ENCODE measurements at regions not wholly inside any gene's neighbourhood (a gene's known extent, or its start where the extent isn't known, plus 50 kb on each side); places are given as distances from the start of the nearest gene placed in this dataset.
"Not testable (repeated sequence)": the region's sequence is repeated elsewhere in the genome, so short reads cannot be mapped to it uniquely, and the experiment has no call there.

GRCh38 chrX:117834076-117834475 is 282.5 kb downstream of the KLHL13 start:
- Mint-ChIP-seq H3K36me3 (ENCODE audit: low read depth) (no peaks in the 10 kb centered on the region), H3K27ac (no peak overlapping the region), H3K27me3 (ENCODE audit: insufficient read depth) (no peaks in the 10 kb centered on the region), H3K4me1 (ENCODE audit: low read depth) (no peaks in the 10 kb centered on the region), H3K4me3 (no peak overlapping the region), H3K9me3 (peaks cover 5% of the 10 kb centered on the region; the same call in 1 of the 2 replicates)
- no peak for TF ChIP-seq CTCF (IDR thresholded peaks at IDR 0.05)
- no peak for DNase-seq

- not testable (repeated sequence) for H3K4me1 Mint-ChIP-seq (ENCODE audit: low read depth); H3K27ac Mint-ChIP-seq; H3K4me3 Mint-ChIP-seq; H3K36me3 Mint-ChIP-seq (ENCODE audit: low read depth); DNase-seq; H3K27me3 Mint-ChIP-seq (ENCODE audit: insufficient read depth)
- H3K9me3 Mint-ChIP-seq = peaks cover 20% of the 10 kb centered on the region
Measured at GRCh38 chrX:117821472-117821871, 295.1 kb downstream of the KLHL13 start.

- Mint-ChIP-seq H3K4me1 (ENCODE audit: low read depth) (no peaks in the 10 kb centered on the region), H3K27me3 (ENCODE audit: insufficient read depth) (no peaks in the 10 kb centered on the region), H3K4me3 (no peak overlapping the region), H3K9me3 (peaks cover 21% of the 10 kb centered on the region), H3K27ac (no peak overlapping the region), H3K36me3 (ENCODE audit: low read depth) (no peaks in the 10 kb centered on the region)
- no peak for DNase-seq
- no peak for TF ChIP-seq CTCF (IDR thresholded peaks at IDR 0.05)
Measured at GRCh38 chrX:117808426-117808825, 308.2 kb downstream of the KLHL13 start.

GRCh38 chrX:117803463-117803862 is 313.1 kb downstream of the KLHL13 start:
- no peak for TF ChIP-seq CTCF (IDR thresholded peaks at IDR 0.05)
- Mint-ChIP-seq H3K36me3 (ENCODE audit: low read depth) (no peaks in the 10 kb centered on the region), H3K9me3 (peaks cover 13% of the 10 kb centered on the region), H3K27ac (no peak overlapping the region), H3K4me3 (no peak overlapping the region), H3K27me3 (ENCODE audit: insufficient read depth) (no peaks in the 10 kb centered on the region), H3K4me1 (ENCODE audit: low read depth) (no peaks in the 10 kb centered on the region)
- no peak for DNase-seq

GRCh38 chrX:117788339-117788738 is 328.3 kb downstream of the KLHL13 start:
- no peak overlapping the region for H3K27ac Mint-ChIP-seq
- peaks cover 6% of the 10 kb centered on the region for H3K9me3 Mint-ChIP-seq
- no peaks in the 10 kb centered on the region for H3K27me3 Mint-ChIP-seq (ENCODE audit: insufficient read depth)
- no peak for TF ChIP-seq CTCF (IDR thresholded peaks at IDR 0.05)
- no peak overlapping the region for H3K4me3 Mint-ChIP-seq
- no peaks in the 10 kb centered on the region for H3K4me1 Mint-ChIP-seq (ENCODE audit: low read depth)
- no peaks in the 10 kb centered on the region; the same call in 1 of the 2 replicates for H3K36me3 Mint-ChIP-seq (ENCODE audit: low read depth)
- no peak for DNase-seq

- Mint-ChIP-seq H3K4me3 (no peak overlapping the region), H3K27me3 (ENCODE audit: insufficient read depth) (no peaks in the 10 kb centered on the region), H3K4me1 (ENCODE audit: low read depth) (no peaks in the 10 kb centered on the region), H3K27ac (no peak overlapping the region), H3K9me3 (peaks cover 4% of the 10 kb centered on the region; the same call in 1 of the 2 replicates), H3K36me3 (ENCODE audit: low read depth) (no peaks in the 10 kb centered on the region)
- no peak for DNase-seq
- no peak for TF ChIP-seq CTCF (IDR thresholded peaks at IDR 0.05)
Measured at GRCh38 chrX:117771384-117771783, 345.2 kb downstream of the KLHL13 start.
